SK-N-MC (cell line): ENCODE measurements at regions not wholly inside any gene's neighbourhood (a gene's known extent, or its start where the extent isn't known, plus 50 kb on each side); places are given as distances from the start of the nearest gene placed in this dataset.

Experiments used
- EZH2 ChIP-seq: fragments of 200-600 bp; sonication (generic); IDR thresholded peaks from one replicate; pipeline ENCODE4 v1.6.1; 2017; ENCODE audit warnings: antibody characterized with exemption
- FOXP2 ChIP-seq: optimal IDR thresholded peaks from 2 replicates; pipeline ENCODE3; 2011; ENCODE audit warnings: mild to moderate bottlenecking, moderate library complexity; ENCODE audit not compliant: insufficient read depth; ENCODE audit errors: extremely low read length, control extremely low read depth
- POLR2AphosphoS5 ChIP-seq: IDR thresholded peaks from 2 replicates; pipeline ENCODE4 v1.6.1; 2012; ENCODE audit warnings: mild to moderate bottlenecking, low read depth, low read length, borderline replicate concordance

DNA sequence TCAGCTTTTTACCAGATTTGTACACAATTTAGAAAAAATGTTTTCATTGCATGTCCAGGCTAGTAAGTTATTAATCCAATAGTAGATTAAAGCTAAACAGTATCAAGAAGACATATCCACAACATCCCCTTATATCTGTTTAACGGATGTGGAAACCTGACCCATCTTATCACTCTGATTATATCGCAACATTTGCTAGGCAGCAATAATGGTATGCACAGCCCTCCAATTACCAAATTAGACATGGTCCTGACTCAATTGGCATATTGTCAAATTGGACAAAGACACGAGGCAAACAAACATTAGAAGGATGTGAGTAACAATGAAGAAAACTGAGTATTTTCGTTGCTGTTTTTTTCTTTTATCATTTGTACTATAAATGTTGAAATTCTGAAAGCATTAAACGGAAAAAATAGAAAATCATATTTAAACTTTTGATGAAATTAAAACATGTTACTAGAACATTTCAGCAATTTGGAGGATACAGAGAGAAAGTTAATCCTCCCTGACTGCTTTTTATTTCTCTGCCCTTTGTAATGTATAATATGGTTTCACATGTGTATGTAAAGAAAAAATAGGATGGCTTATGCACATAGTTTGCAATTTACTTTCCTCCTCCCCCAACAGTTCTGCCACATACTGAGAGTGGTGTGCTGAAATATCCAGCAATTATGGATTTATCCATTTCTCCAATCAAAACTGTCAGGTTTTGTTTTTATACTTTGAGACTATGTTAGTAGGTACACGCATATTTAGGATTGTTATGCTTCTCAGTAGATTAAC, 633.7 kb downstream of the ZIC1 start:
- no peak for TF ChIP-seq EZH2
- TF ChIP-seq POLR2AphosphoS5 = no peak
- TF ChIP-seq FOXP2 = no peak
